GM12878 (cell line): ENCODE measurements at regions not wholly inside any gene's neighbourhood (a gene's known extent, or its start where the extent isn't known, plus 50 kb on each side); places are given as distances from the start of the nearest gene placed in this dataset.
A peak's percentile ranks its signal among the peaks of the same experiment; 100 is the strongest.

Experiments used
- ATAC-seq: fragments of 200-7000 bp; cut with Tn5 transposase; 3 replicates; pipeline ENCODE4 v1.9.1; 2020; ENCODE audit warnings: mild to moderate bottlenecking, moderate library complexity
- BruUV-seq: library from RNA; stranded (reverse); fragments of 400-500 nt; replicated peaks from 2 replicates; lab custom pipeline; 2021; lab: Mats Ljungman, UMichigan
- CTCF ChIA-PET: fragments of 300-600 bp; sonication (Branson Sonifier 250); formaldehyde crosslinking; extraction: SDS; loops from one replicate; lab custom pipeline; 2021; ENCODE audit warnings: inconsistent platforms; lab: Yijun Ruan, JAX
- POLR2A ChIA-PET: fragments of 350-600 bp; formaldehyde crosslinking; extraction: SDS; loops from one replicate; lab custom pipeline; 2021; ENCODE audit warnings: inconsistent platforms; lab: Charles Lee
- RAD21 ChIA-PET: fragments of 300-600 bp; sonication (Branson Sonifier 250); formaldehyde crosslinking; loops from one replicate; lab custom pipeline; 2023; ENCODE audit warnings: antibody characterized with exemption; ENCODE audit not compliant: unreplicated experiment; lab: Charles Lee
- SMC1A ChIA-PET: fragments of 300-600 bp; sonication (Branson Sonifier 250); formaldehyde crosslinking; loops from one replicate; lab custom pipeline; 2023; ENCODE audit not compliant: unreplicated experiment, uncharacterized antibody; lab: Charles Lee
- DNase-seq: peaks from one replicate; pipeline ENCODE4 v3.0.0-alpha.2; 2011; ENCODE audit warnings: low read depth, low spot score
- FAIRE-seq: peaks from 3 replicates; lab custom pipeline; 2011; peaks lifted over from hg19 to GRCh38; lab: Jason Lieb, UNC
- H2AFZ ChIP-seq: 2 replicates; pipeline ENCODE4 v1.6.0; 2011; ENCODE audit warnings: low read depth, low read length, control low read depth; ENCODE audit not compliant: control insufficient read depth
- H3K27ac ChIP-seq: 2 replicates; pipeline ENCODE4 v1.5.1; 2011; ENCODE audit warnings: control low read depth; ENCODE audit not compliant: control insufficient read depth, insufficient read depth
- H3K27me3 ChIP-seq, 2 experiments: replicated peaks in 1 of 2; 2 replicates each; pipeline versions ENCODE4 v1.6.0 to v1.6.1; 2011; ENCODE audit warnings: low read length in 1 of 2; ENCODE audit not compliant: control insufficient read depth in 2 of 2, insufficient read depth in 2 of 2
- H3K36me3 ChIP-seq, 2 experiments: 2 replicates each; pipeline ENCODE4 v1.5.1; 2011; ENCODE audit warnings: low read length in 1 of 2; ENCODE audit not compliant: control insufficient read depth in 2 of 2, insufficient read depth in 2 of 2
- H3K4me1 ChIP-seq: 2 replicates; pipeline ENCODE4 v1.6.1; 2011; ENCODE audit warnings: mild to moderate bottlenecking, low read length, moderate library complexity, mixed read lengths; ENCODE audit not compliant: control insufficient read depth, insufficient read depth
- H3K4me2 ChIP-seq: 2 replicates; pipeline ENCODE4 v1.6.0; 2011; ENCODE audit warnings: control low read depth; ENCODE audit not compliant: control insufficient read depth, insufficient read depth
- H3K4me3 ChIP-seq: fragments of 200-600 bp; sonication (generic); 2 replicates; pipeline ENCODE4 v1.5.1; 2016
- H3K79me2 ChIP-seq: 2 replicates; pipeline ENCODE4 v1.6.0; 2011; ENCODE audit warnings: low read length; ENCODE audit not compliant: control insufficient read depth, insufficient read depth
- H3K9ac ChIP-seq: 2 replicates; pipeline ENCODE4 v1.8.0; 2011; ENCODE audit warnings: low read length, control low read depth, mixed read lengths; ENCODE audit not compliant: control insufficient read depth, insufficient read depth
- H3K9me3 ChIP-seq: replicated peaks from 3 replicates; pipeline ENCODE4 v1.5.1; 2011; ENCODE audit warnings: mild to moderate bottlenecking, low read length; ENCODE audit not compliant: control insufficient read depth, insufficient read depth
- H4K20me1 ChIP-seq: 2 replicates; pipeline ENCODE4 v1.6.0; 2011; ENCODE audit not compliant: control insufficient read depth, insufficient read depth
- NFIC ChIP-seq: IDR thresholded peaks from 2 replicates; pipeline ENCODE4 v1.6.1; 2012; ENCODE audit warnings: low read depth, mild to moderate bottlenecking, inconsistent platforms, low read length, moderate library complexity
- NFXL1 ChIP-seq: fragments of 450-650 bp; IDR thresholded peaks from 2 replicates; pipeline ENCODE4 v1.6.1; 2017; ENCODE audit warnings: antibody characterized with exemption, mild to moderate bottlenecking, borderline replicate concordance
- NKRF ChIP-seq: fragments of 450-650 bp; conservative IDR thresholded peaks from 2 replicates; pipeline ENCODE4 v1.6.1; 2017; ENCODE audit warnings: mild to moderate bottlenecking, moderate library complexity
- PAX8 ChIP-seq: fragments of 450-650 bp; IDR thresholded peaks from 2 replicates; pipeline ENCODE4 v1.6.1; 2017; ENCODE audit warnings: mild to moderate bottlenecking, moderate library complexity
- PBX3 ChIP-seq: IDR thresholded peaks from 2 replicates; pipeline ENCODE4 v1.6.1; 2011; ENCODE audit warnings: mild to moderate bottlenecking, low read depth, low read length, moderate library complexity; ENCODE audit not compliant: insufficient replicate concordance
- RELA ChIP-seq: fragments of 450-650 bp; IDR thresholded peaks from 2 replicates; pipeline ENCODE4 v1.8.0; 2014; ENCODE audit warnings: borderline replicate concordance; ENCODE audit not compliant: partially characterized antibody
- TARDBP ChIP-seq: IDR thresholded peaks from 2 replicates; pipeline ENCODE4 v1.6.1; 2016; ENCODE audit warnings: borderline replicate concordance
- TCF3 ChIP-seq: IDR thresholded peaks from 2 replicates; pipeline ENCODE4 v1.6.1; 2012; ENCODE audit warnings: low read depth, mild to moderate bottlenecking, low read length, borderline replicate concordance; ENCODE audit not compliant: insufficient read depth
- WGBS: methylation state at CpG from one replicate; pipeline ENCODE4 v1.1.6; 2016; ENCODE audit warnings: low lambda C conversion rate; ENCODE audit not compliant: insufficient replicate concordance, insufficient coverage; ENCODE audit errors: missing lambda C conversion rate; 5-methylcytosine and 5-hydroxymethylcytosine counted together
- in situ Hi-C: fragments of 300-500 bp; cut with MboI; formaldehyde crosslinking; loops from 9 replicates; pipeline ENCODE4 v1.14.3; 2018; ENCODE audit warnings: mixed read lengths
- intact Hi-C: fragments of 100-400 bp; cut with micrococcal nuclease; formaldehyde crosslinking; loops from one replicate; pipeline ENCODE4 v1.14.2; 2022; ENCODE audit not compliant: unreplicated experiment
- TF ChIP-seq, protein P1 (sequence below): IDR thresholded peaks from 2 replicates; pipeline ENCODE4 v1.6.1; 2011; ENCODE audit warnings: borderline replicate concordance, low read depth, mild to moderate bottlenecking, moderate library complexity, low read length; ENCODE audit not compliant: insufficient read depth, poor library complexity, severe bottlenecking

GRCh38 chr20:24812373-24812772 is 136.7 kb upstream of the CST7 start:
- ChIA-PET CTCF (no interaction called here), POLR2A (no interaction called here), RAD21 (no interaction called here), SMC1A (no interaction called here)
- H3K4me3 ChIP-seq, result no peak overlapping the region
- DNase-seq, result no peak
- 78% methylated on average over 6 of the region's 6 CpGs for WGBS
- H3K27me3 ChIP-seq, result no peaks in the 10 kb centered on the region
- H3K79me2 ChIP-seq, result no peaks in the 10 kb centered on the region
- H2AFZ ChIP-seq, result no peak overlapping the region
- FAIRE-seq, result no peak
- intact Hi-C loops, result no loop called here
- H3K9ac ChIP-seq, result no peak overlapping the region
- no peaks in the 10 kb centered on the region for H4K20me1 ChIP-seq
- no TSS peak for BruUV-seq
- no peak for ATAC-seq
- no peaks in the 10 kb centered on the region for H3K9me3 ChIP-seq
- peaks cover 4% of the 10 kb centered on the region for H3K4me1 ChIP-seq
- no peak for TF ChIP-seq NKRF
- no peak for TF ChIP-seq TARDBP
- H3K4me2 ChIP-seq, result no peak overlapping the region
- in situ Hi-C loops, result no loop called here
- no peaks in the 10 kb centered on the region for H3K36me3 ChIP-seq
- no peak overlapping the region for H3K27ac ChIP-seq

- FAIRE-seq (no peak), ATAC-seq (no peak), DNase-seq (no peak)
- H3K4me1 ChIP-seq, result peaks cover 4% of the 10 kb centered on the region
- in situ Hi-C loops, result no loop called here
- ChIA-PET POLR2A (no interaction called here), CTCF (no interaction called here), RAD21 (no interaction called here), SMC1A (no interaction called here)
- no peaks in the 10 kb centered on the region for H3K79me2 ChIP-seq
- no peak overlapping the region for H3K9ac ChIP-seq
- H3K27me3 ChIP-seq, result no peaks in the 10 kb centered on the region
- BruUV-seq, result no TSS peak
- H3K36me3 ChIP-seq, result no peaks in the 10 kb centered on the region
- no peak overlapping the region for H3K4me3 ChIP-seq
- TF ChIP-seq PBX3 (peak; percentile 77), NFXL1 (no peak), NFIC (peak; percentile 31; the same call in 1 of the 2 replicates), TCF3 (peak; percentile 92; the same call in 1 of the 2 replicates), RELA (no peak), PAX8 (no peak)
- TF ChIP-seq, protein P1, sequence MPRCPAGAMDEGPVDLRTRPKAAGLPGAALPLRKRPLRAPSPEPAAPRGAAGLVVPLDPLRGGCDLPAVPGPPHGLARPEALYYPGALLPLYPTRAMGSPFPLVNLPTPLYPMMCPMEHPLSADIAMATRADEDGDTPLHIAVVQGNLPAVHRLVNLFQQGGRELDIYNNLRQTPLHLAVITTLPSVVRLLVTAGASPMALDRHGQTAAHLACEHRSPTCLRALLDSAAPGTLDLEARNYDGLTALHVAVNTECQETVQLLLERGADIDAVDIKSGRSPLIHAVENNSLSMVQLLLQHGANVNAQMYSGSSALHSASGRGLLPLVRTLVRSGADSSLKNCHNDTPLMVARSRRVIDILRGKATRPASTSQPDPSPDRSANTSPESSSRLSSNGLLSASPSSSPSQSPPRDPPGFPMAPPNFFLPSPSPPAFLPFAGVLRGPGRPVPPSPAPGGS, result peak; percentile 96
- H2AFZ ChIP-seq, result no peak overlapping the region
- H3K9me3 ChIP-seq, result no peaks in the 10 kb centered on the region
- no peaks in the 10 kb centered on the region for H4K20me1 ChIP-seq
- H3K27ac ChIP-seq, result no peak overlapping the region
- H3K4me2 ChIP-seq, result no peak overlapping the region
- intact Hi-C loops, result no loop called here
- WGBS, result 83% methylated on average over 31 of the region's 35 CpGs
Measured at GRCh38 chr20:24813080-24813479, 136.0 kb upstream of the CST7 start.
